Panc1 (cell line): ENCODE measurements at regions not wholly inside any gene's neighbourhood (a gene's known extent, or its start where the extent isn't known, plus 50 kb on each side); places are given as distances from the start of the nearest gene placed in this dataset.

Experiments used
- ATAC-seq: fragments of 200-7000 bp; cut with Tn5 transposase; 2 replicates; pipeline ENCODE4 v1.9.1; 2020; ENCODE audit warnings: mild to moderate bottlenecking, moderate library complexity
- BruUV-seq: library from RNA; stranded (reverse); fragments of 400-500 nt; replicated peaks from 2 replicates; lab custom pipeline; 2021; lab: Mats Ljungman, UMichigan
- CTCF ChIA-PET: fragments of 300-600 bp; sonication (Branson Sonifier 250); formaldehyde crosslinking; loops from one replicate; lab custom pipeline; 2022; ENCODE audit warnings: antibody characterized with exemption; lab: Charles Lee
- POLR2A ChIA-PET: fragments of 300-600 bp; sonication (Branson Sonifier 250); formaldehyde crosslinking; loops from one replicate; lab custom pipeline; 2022; ENCODE audit warnings: antibody characterized with exemption; lab: Charles Lee
- DNase-seq: peaks from one replicate; pipeline ENCODE4 v3.0.0-alpha.2; 2010; ENCODE audit warnings: low read depth, low spot score
- H3K27ac ChIP-seq: 2 replicates; pipeline ENCODE4 v1.5.1; 2011; ENCODE audit warnings: mild to moderate bottlenecking, low read length, inconsistent platforms
- H3K27me3 ChIP-seq: fragments of 200-500 bp; sonication (Bioruptor generic); 2 replicates; pipeline ENCODE4 v1.6.0; 2014; ENCODE audit warnings: low read length, inconsistent platforms; ENCODE audit not compliant: control insufficient read depth, insufficient read depth
- H3K36me3 ChIP-seq: fragments of 200-500 bp; sonication (Bioruptor generic); 2 replicates; pipeline ENCODE4 v1.5.1; 2014; ENCODE audit warnings: inconsistent platforms, mild to moderate bottlenecking, low read length, moderate library complexity; ENCODE audit not compliant: control insufficient read depth, insufficient read depth
- H3K4me1 ChIP-seq: 2 replicates; pipeline ENCODE4 v1.5.1; 2011; ENCODE audit warnings: inconsistent platforms, mild to moderate bottlenecking, low read length, moderate library complexity; ENCODE audit not compliant: control insufficient read depth, insufficient read depth
- H3K4me3 ChIP-seq, 2 experiments: 2 replicates each; pipeline ENCODE4 v1.5.1; 2011 to 2012; ENCODE audit warnings: low read depth in 2 of 2, low read length in 2 of 2, mild to moderate bottlenecking in 2 of 2, inconsistent platforms in 1 of 2, moderate library complexity in 1 of 2
- H3K9me3 ChIP-seq: fragments of 200-500 bp; sonication (Bioruptor generic); 2 replicates; pipeline ENCODE4 v1.5.1; 2014; ENCODE audit warnings: low read depth, mild to moderate bottlenecking, inconsistent platforms, low read length, moderate library complexity; ENCODE audit not compliant: control insufficient read depth, insufficient read depth
- POLR2AphosphoS5 ChIP-seq: IDR thresholded peaks from 2 replicates; pipeline ENCODE4 v1.6.1; 2012; ENCODE audit warnings: mild to moderate bottlenecking, low read depth, low read length, moderate library complexity
- SIN3A ChIP-seq: IDR thresholded peaks from 2 replicates; pipeline ENCODE4 v1.6.1; 2012; ENCODE audit warnings: low read depth, mild to moderate bottlenecking, low read length, moderate library complexity, borderline replicate concordance; ENCODE audit not compliant: insufficient read depth
- TCF7L2 ChIP-seq: IDR thresholded peaks from 2 replicates; pipeline ENCODE4 v1.6.1; 2011; ENCODE audit warnings: mild to moderate bottlenecking, low read depth, low read length, inconsistent platforms
- in situ Hi-C: cut with HindIII; loops from 2 replicates; pipeline ENCODE4 v1.10.0; 2016; ENCODE audit warnings: low sequenced_read_pairs, low pct_unique_long_range_greater_than_20kb
- intact Hi-C: fragments of 100-400 bp; cut with micrococcal nuclease; formaldehyde crosslinking; loops from one replicate; pipeline ENCODE4 v1.10.0; 2022; ENCODE audit not compliant: unreplicated experiment
- TF ChIP-seq, protein P1 (sequence below): fragments of 450-650 bp; IDR thresholded peaks from 2 replicates; pipeline ENCODE4 v1.5.1; 2017; ENCODE audit warnings: mild to moderate bottlenecking
- TF ChIP-seq, protein P2 (sequence below), 2 experiments: IDR thresholded peaks; 2 replicates each; pipeline ENCODE4 v1.6.1; 2011 to 2012; ENCODE audit warnings: low read depth in 2 of 2, control low read depth in 1 of 2, low read length in 1 of 2, mild to moderate bottlenecking in 1 of 2, moderate library complexity in 1 of 2; ENCODE audit not compliant: insufficient read depth in 1 of 2

DNA sequence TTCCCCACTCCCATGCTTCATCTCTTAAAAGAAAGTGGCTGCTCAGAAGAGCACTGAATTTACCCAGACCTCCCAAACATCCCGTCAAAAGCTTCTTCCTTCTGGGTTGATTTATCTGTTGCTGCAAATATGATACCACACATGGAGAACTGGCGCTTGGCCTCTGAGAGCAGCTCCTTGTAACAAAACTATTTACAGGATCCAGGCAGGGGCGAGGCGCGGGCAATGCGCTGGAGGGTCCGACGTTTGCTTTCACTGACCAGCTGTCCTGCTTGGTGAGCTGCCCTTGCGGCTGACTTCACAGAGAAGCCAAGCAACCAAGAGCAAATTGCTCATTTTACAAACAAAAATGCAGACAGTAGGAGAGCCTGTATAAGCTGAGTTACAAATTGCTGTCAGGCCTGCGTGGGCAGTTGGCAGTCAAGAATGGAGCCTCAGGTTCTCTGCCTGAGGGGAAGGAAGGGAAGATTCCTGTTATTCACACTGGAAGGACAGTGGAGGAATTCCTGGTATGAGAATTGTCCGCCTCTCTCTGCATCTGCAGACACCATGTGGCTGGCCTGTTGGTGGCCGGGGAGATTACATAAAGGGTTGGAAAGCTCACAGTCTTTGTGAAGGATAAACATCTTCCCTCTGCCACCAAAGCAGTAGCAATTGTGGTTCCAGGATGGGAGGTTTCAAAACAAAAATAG lies 192.2 kb upstream of the LEF1 start:
- DNase-seq, result no peak
- BruUV-seq, result no TSS peak
- intact Hi-C loops (no loop called here), in situ Hi-C loops (no loop called here)
- Histone ChIP-seq H3K36me3 (no peaks in the 10 kb centered on the region), H3K27me3 (no peaks in the 10 kb centered on the region), H3K4me3 (no peak overlapping the region), H3K4me1 (no peaks in the 10 kb centered on the region), H3K9me3 (no peaks in the 10 kb centered on the region), H3K27ac (no peak overlapping the region)
- no peak for ATAC-seq
- ChIA-PET POLR2A (no interaction called here), CTCF (no interaction called here)
- TF ChIP-seq, protein P1, sequence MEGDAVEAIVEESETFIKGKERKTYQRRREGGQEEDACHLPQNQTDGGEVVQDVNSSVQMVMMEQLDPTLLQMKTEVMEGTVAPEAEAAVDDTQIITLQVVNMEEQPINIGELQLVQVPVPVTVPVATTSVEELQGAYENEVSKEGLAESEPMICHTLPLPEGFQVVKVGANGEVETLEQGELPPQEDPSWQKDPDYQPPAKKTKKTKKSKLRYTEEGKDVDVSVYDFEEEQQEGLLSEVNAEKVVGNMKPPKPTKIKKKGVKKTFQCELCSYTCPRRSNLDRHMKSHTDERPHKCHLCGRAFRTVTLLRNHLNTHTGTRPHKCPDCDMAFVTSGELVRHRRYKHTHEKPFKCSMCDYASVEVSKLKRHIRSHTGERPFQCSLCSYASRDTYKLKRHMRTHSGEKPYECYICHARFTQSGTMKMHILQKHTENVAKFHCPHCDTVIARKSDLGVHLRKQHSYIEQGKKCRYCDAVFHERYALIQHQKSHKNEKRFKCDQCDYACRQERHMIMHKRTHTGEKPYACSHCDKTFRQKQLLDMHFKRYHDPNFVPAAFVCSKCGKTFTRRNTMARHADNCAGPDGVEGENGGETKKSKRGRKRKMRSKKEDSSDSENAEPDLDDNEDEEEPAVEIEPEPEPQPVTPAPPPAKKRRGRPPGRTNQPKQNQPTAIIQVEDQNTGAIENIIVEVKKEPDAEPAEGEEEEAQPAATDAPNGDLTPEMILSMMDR, result no peak
- TF ChIP-seq POLR2AphosphoS5 (no peak), SIN3A (no peak), TCF7L2 (no peak)
- TF ChIP-seq, protein P2, sequence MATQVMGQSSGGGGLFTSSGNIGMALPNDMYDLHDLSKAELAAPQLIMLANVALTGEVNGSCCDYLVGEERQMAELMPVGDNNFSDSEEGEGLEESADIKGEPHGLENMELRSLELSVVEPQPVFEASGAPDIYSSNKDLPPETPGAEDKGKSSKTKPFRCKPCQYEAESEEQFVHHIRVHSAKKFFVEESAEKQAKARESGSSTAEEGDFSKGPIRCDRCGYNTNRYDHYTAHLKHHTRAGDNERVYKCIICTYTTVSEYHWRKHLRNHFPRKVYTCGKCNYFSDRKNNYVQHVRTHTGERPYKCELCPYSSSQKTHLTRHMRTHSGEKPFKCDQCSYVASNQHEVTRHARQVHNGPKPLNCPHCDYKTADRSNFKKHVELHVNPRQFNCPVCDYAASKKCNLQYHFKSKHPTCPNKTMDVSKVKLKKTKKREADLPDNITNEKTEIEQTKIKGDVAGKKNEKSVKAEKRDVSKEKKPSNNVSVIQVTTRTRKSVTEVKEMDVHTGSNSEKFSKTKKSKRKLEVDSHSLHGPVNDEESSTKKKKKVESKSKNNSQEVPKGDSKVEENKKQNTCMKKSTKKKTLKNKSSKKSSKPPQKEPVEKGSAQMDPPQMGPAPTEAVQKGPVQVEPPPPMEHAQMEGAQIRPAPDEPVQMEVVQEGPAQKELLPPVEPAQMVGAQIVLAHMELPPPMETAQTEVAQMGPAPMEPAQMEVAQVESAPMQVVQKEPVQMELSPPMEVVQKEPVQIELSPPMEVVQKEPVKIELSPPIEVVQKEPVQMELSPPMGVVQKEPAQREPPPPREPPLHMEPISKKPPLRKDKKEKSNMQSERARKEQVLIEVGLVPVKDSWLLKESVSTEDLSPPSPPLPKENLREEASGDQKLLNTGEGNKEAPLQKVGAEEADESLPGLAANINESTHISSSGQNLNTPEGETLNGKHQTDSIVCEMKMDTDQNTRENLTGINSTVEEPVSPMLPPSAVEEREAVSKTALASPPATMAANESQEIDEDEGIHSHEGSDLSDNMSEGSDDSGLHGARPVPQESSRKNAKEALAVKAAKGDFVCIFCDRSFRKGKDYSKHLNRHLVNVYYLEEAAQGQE (IDR thresholded peaks at IDR 0.05; ENCODE audit: insufficient read depth in 1 of 2, low read depth in 2 of 2, low read length in 1 of 2), result no peak

DNA sequence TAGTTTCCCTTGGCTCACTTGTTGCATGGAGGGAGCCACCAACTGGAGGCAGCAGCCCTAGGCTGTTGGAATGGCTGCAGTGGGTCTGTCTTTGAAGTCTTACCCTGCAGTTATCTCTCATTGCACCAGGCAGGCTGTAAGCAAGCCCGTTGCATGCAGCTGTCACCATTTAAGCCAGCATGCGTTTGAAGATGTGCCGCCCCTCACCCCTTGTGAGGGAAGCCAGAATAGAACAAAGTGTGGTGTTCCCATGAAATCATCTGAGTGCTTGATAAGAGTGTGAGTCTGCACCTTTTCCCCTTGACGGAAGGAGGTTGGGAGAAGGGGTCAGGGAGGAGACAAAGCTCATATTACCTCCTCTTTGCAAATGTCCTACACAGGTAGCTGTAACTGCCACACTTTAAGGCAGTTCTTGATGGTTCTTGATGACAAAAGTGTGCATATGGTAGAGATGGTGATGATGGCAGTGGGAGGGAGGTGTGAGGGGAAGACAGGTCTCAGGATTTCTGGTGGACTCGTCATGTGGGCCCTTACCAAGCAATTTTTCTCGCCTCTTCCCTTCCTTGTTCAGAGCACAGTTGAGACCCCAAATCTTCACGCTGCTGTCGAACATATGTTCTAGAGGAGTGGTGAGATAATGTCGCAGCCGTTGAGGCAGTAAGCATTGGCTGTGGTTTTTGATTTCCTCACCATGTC lies 191.4 kb upstream of the LEF1 start:
- Histone ChIP-seq H3K4me1 (no peaks in the 10 kb centered on the region), H3K27ac (no peak overlapping the region), H3K9me3 (no peaks in the 10 kb centered on the region), H3K27me3 (no peaks in the 10 kb centered on the region), H3K36me3 (no peaks in the 10 kb centered on the region), H3K4me3 (no peak overlapping the region)
- CTCF ChIA-PET, result no interaction called here
- POLR2A ChIA-PET, result no interaction called here
- DNase-seq (no peak), ATAC-seq (no peak)
- intact Hi-C loops (no loop called here), in situ Hi-C loops (no loop called here)
- TF ChIP-seq TCF7L2 (no peak), SIN3A (no peak), POLR2AphosphoS5 (no peak)
- TF ChIP-seq, protein P1, result no peak
- TF ChIP-seq, protein P2 (IDR thresholded peaks at IDR 0.05; ENCODE audit: insufficient read depth in 1 of 2, low read depth in 2 of 2, low read length in 1 of 2), result no peak
- no TSS peak for BruUV-seq
